GM20000 (cell line): ENCODE measurements at regions not wholly inside any gene's neighbourhood (a gene's known extent, or its start where the extent isn't known, plus 50 kb on each side); places are given as distances from the start of the nearest gene placed in this dataset.

Experiments used
- DNase-seq: peaks from one replicate; pipeline ENCODE4 v3.0.0; 2012; ENCODE audit warnings: low spot score
- CTCF ChIP-seq: IDR thresholded peaks from 2 replicates; pipeline ENCODE4 v1.5.1; 2012; ENCODE audit warnings: mild to moderate bottlenecking, control low read depth; ENCODE audit errors: extremely low read depth, missing control alignments

- no peak for TF ChIP-seq CTCF
- DNase-seq = no peak
These were observed 225.7 kb upstream of the ARX start for GRCh38 chrX:25241461-25241860.

DNA sequence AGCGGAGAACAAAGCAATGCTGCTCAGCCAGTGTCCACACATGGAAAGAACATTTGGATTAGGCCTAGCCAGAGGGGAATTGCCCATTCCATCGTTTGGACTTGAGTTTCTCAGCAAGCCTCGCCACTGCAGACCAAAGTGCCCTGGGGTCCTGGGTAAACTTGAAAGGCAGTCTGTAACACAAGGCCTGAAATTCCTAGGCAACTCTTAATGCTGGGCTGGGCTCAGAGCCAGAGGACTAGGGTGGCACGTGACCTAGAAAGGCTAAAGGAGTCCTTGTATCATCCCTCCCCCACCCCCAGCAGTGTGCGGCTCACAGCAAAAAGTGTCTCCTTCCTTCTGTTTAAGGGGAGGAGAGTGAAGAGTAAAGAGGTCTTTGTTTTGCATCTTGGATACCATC is 210.4 kb upstream of the ARX start:
- no peak for DNase-seq
- TF ChIP-seq CTCF = no peak

- TF ChIP-seq CTCF = no peak
- DNase-seq = no peak
These were observed 203.7 kb upstream of the ARX start for GRCh38 chrX:25219480-25219879.

GRCh38 chrX:25213611-25214010 is 197.8 kb upstream of the ARX start:
- TF ChIP-seq CTCF = no peak
- DNase-seq = no peak

GRCh38 chrX:25207803-25208475 is 192.2 kb upstream of the ARX start:
- no peak for TF ChIP-seq CTCF
- DNase-seq = no peak

- no peak for TF ChIP-seq CTCF
- DNase-seq = no peak
These were observed 191.0 kb upstream of the ARX start for GRCh38 chrX:25206778-25207177.

- no peak for DNase-seq
- no peak for TF ChIP-seq CTCF
These were observed 188.4 kb upstream of the ARX start for GRCh38 chrX:25204182-25204581.
